AG04449 (cell line): ENCODE measurements at regions not wholly inside any gene's neighbourhood (a gene's known extent, or its start where the extent isn't known, plus 50 kb on each side); places are given as distances from the start of the nearest gene placed in this dataset.

ENCODE experiments used
- CTCF ChIA-PET: fragments of 350-600 bp; formaldehyde crosslinking; extraction: SDS; loops from one replicate; lab custom pipeline; 2021; ENCODE audit warnings: antibody characterized with exemption; lab: Yijun Ruan, JAX
- POLR2A ChIA-PET: fragments of 400-600, 350-600 bp; formaldehyde crosslinking; extraction: SDS; loops from one replicate; lab custom pipeline; 2020; ENCODE audit warnings: antibody characterized with exemption, inconsistent platforms; lab: Yijun Ruan, JAX
- DNase-seq: peaks from one replicate; pipeline ENCODE4 v3.0.0-alpha.2; 2010; ENCODE audit warnings: low read depth, low spot score
- H3K4me3 ChIP-seq: 2 replicates; pipeline ENCODE4 v1.5.1; 2011; ENCODE audit warnings: low read depth, mild to moderate bottlenecking, control low read depth, low read length
- TF ChIP-seq, protein P1 (sequence below): IDR thresholded peaks from one replicate; pipeline ENCODE4 v1.5.1; 2011; ENCODE audit warnings: mild to moderate bottlenecking, moderate library complexity, low read length, control low read depth, inconsistent platforms; ENCODE audit not compliant: insufficient read depth; ENCODE audit errors: missing control alignments

DNA sequence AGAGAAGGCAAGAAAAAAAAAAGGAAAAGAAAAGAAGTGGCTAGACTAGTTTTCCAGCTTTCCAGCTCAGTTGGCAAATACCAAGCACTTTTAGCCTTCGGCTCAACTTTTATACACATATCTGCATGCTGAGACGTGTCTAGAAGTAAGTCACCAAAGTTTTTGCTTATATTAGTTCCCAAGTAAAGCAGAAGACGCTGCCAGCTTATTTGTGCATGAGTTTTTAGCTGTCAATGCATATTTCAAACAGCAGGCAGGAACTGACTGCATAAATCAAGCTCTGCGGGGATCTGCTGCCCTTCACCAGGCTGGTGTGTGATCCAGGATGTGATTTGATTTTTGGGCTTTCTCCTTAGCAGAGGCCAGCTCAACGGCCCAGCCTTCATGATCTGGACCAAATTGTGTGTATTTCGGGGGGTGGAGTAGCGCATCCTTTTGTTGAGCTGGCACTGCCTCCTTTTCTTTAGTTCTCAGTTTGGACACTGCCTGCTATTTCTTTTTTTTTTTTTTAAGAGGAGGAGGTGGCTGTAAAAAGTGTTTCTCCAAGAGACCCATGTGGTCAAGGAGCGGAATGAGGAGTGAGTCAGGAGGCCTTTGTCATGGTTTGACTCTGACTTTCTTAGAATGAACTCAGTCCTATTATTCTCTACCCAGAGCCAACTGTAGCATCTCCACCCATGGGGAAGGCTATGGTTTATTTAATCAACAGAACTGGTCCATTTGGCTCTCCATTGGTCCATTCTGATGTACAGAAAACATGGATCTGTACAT lies 162.6 kb upstream of the XYLT1 start:
- H3K4me3 ChIP-seq, result no peak overlapping the region
- TF ChIP-seq, protein P1, sequence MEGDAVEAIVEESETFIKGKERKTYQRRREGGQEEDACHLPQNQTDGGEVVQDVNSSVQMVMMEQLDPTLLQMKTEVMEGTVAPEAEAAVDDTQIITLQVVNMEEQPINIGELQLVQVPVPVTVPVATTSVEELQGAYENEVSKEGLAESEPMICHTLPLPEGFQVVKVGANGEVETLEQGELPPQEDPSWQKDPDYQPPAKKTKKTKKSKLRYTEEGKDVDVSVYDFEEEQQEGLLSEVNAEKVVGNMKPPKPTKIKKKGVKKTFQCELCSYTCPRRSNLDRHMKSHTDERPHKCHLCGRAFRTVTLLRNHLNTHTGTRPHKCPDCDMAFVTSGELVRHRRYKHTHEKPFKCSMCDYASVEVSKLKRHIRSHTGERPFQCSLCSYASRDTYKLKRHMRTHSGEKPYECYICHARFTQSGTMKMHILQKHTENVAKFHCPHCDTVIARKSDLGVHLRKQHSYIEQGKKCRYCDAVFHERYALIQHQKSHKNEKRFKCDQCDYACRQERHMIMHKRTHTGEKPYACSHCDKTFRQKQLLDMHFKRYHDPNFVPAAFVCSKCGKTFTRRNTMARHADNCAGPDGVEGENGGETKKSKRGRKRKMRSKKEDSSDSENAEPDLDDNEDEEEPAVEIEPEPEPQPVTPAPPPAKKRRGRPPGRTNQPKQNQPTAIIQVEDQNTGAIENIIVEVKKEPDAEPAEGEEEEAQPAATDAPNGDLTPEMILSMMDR, result no peak
- DNase-seq, result no peak
- CTCF ChIA-PET, result no interaction called here
- POLR2A ChIA-PET, result no interaction called here

DNA sequence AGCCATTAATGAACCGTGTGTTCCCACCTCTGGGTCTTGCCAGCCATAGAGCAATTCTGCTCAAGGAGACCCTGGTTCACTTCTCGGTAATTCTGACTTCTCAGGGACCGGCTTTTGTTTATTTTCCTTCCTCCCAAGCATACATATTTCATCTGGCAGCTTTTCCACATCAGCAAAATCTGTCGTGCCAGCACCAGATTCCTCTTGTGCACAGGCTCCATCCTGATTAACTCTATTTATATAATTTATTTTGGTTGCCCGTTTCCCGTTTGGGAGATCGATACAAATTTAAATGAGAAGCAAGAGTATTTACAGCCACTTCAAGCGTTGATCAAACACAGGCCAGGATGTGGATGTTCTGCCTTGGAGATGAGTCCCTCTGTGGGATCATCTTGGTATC lies 161.9 kb upstream of the XYLT1 start:
- H3K4me3 ChIP-seq, result no peak overlapping the region
- POLR2A ChIA-PET, result no interaction called here
- CTCF ChIA-PET, result no interaction called here
- TF ChIP-seq, protein P1, result no peak
- DNase-seq, result no peak

DNA sequence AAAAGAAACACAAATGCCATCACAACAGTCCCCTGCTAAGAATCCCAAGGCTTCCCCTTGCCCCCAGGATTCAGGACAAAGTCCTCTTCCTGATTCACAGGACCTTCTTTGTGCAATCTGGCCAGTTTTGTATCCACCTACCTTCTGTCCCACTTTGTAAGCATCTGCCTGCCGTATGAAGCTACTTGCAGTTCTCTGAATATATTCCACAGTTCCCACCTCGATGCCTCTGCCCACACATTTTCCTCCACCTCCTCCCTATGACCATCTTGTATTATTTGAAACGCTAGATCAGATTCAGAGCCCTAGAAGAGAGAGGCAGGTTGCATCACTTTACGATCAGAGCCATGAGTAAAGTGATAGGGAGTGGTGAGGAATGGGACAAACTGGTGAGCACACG lies 159.2 kb upstream of the XYLT1 start:
- no peak for DNase-seq
- TF ChIP-seq, protein P1, result no peak
- POLR2A ChIA-PET, result no interaction called here
- CTCF ChIA-PET, result no interaction called here
- H3K4me3 ChIP-seq, result no peak overlapping the region

DNA sequence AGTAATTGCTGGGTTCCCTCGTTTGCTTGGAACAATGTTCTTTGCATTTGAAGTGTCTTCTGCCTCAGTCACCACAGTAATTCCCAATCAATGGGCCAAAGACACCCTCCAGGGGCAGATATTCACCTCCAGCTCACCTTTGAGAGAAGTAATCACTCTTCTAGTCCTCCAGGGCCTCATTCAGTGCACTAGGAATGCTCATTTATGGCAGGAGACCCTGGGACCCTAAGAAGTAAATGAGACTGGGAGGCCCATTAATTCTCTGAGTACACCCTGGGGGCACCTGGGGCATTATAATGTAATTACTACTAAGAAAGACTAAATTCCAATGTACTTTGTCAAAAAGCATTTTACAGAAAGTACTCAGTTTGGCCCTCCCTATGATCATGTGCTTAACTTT lies 158.2 kb upstream of the XYLT1 start:
- TF ChIP-seq, protein P1, result no peak
- no peak for DNase-seq
- ChIA-PET POLR2A (no interaction called here), CTCF (no interaction called here)
- H3K4me3 ChIP-seq, result no peak overlapping the region

DNA sequence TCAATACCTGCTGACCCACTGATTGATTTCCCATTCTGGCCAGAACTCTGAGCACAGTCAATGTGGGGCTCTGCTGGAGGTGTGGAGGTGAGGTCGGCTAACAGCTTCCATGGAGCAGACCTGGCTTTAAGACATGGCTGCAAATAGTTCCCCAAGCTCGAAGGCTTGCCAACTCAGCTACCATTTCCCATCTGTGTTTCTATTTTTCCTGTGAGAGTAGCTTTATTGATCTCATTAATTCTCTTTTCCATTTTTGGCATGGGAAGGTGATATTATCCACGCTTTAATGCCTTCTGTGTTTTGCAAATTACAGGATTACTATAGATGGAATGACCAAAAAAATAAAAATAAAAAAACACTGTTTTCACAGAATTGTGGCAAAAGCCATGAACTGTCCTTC lies 151.6 kb upstream of the XYLT1 start:
- no peak for DNase-seq
- ChIA-PET POLR2A (no interaction called here), CTCF (no interaction called here)
- no peak overlapping the region for H3K4me3 ChIP-seq
- TF ChIP-seq, protein P1, result no peak

DNA sequence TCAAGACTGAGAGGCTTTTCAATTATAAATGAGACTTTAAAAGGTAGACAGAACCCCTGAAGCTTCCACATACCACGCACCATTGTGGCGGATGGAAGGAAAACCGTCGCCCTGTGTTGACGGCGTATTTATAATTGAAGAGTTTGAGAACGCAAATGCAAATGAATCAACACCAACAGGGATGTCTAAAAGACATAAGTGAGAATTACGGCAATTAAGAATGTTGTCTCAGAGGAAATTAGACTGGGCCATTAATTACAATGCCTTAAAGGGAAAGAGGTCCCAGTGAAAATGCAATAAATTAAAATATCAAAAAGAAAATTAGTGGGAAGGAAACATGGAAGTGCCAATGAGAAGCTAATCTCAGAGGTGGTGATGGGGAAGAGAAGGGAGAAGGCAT lies 148.5 kb upstream of the XYLT1 start:
- DNase-seq, result no peak
- ChIA-PET POLR2A (no interaction called here), CTCF (no interaction called here)
- TF ChIP-seq, protein P1, result no peak
- H3K4me3 ChIP-seq, result no peak overlapping the region
